ENCODE measurements at regions not wholly inside any gene's neighbourhood (a gene's known extent, or its start where the extent isn't known, plus 50 kb on each side); places are given as distances from the start of the nearest gene placed in this dataset.

DNA sequence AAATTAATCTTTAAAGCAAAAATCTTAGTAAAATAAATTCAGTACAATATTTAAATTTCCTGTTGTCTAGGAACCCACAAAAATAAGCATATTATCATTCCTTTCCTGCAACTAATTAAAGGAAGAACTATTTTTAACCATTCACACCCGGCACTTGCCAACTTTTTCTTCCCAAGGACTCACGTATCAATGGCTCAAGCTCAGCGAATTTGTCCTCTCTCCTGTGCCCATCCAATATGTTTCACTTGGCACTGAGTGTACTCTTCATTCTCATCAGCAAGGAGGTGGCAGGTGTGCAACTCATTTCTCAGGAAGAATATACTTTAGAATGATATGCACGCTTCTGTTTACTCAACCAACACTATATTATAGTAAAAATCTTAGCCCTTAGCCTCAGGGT lies 419.4 kb downstream of the C6orf118 start:
- TF ChIP-seq POLR2AphosphoS5 (IDR thresholded peaks at IDR 0.05) (no peak), CTCF (IDR thresholded peaks at IDR 0.05) (no peak)
